ENCODE measurements at regions not wholly inside any gene's neighbourhood (a gene's known extent, or its start where the extent isn't known, plus 50 kb on each side); places are given as distances from the start of the nearest gene placed in this dataset.

GRCh38 chr2:526918-527317, 150.3 kb downstream of the TMEM18 start (continued):
- TF ChIP-seq CHD7 (IDR thresholded peaks at IDR 0.05; ENCODE audit: insufficient replicate concordance, low read length): no peak
- no peak for TF ChIP-seq TAF1 (IDR thresholded peaks at IDR 0.05; ENCODE audit: low read depth, low read length)
- TF ChIP-seq GABPA (IDR thresholded peaks at IDR 0.05; ENCODE audit: borderline replicate concordance, insufficient read depth, low read length): no peak
- no peak for TF ChIP-seq FOSL1 (IDR thresholded peaks at IDR 0.05; ENCODE audit: insufficient read depth, low read depth, low read length)
- no peak for TF ChIP-seq CTCF (IDR thresholded peaks at IDR 0.05; ENCODE audit: control extremely low read depth in 1 of 3, insufficient read depth in 1 of 3, low read depth in 1 of 3, low read length in 3 of 3)
- no peak for TF ChIP-seq SIRT6 (IDR thresholded peaks at IDR 0.05; ENCODE audit: low read length)
- TF ChIP-seq POLR2AphosphoS5 (IDR thresholded peaks at IDR 0.05; ENCODE audit: low read depth, low read length): no peak
- TF ChIP-seq BACH1 (IDR thresholded peaks at IDR 0.05; ENCODE audit: low read length): no peak
- no peak for TF ChIP-seq RAD21 (IDR thresholded peaks at IDR 0.05 in 1 of 2, conservative IDR thresholded peaks at IDR 0.05 in 1 of 2; ENCODE audit: low read depth in 2 of 2, low read length in 2 of 2)
